ENCODE measurements at regions not wholly inside any gene's neighbourhood (a gene's known extent, or its start where the extent isn't known, plus 50 kb on each side); places are given as distances from the start of the nearest gene placed in this dataset.

DNA sequence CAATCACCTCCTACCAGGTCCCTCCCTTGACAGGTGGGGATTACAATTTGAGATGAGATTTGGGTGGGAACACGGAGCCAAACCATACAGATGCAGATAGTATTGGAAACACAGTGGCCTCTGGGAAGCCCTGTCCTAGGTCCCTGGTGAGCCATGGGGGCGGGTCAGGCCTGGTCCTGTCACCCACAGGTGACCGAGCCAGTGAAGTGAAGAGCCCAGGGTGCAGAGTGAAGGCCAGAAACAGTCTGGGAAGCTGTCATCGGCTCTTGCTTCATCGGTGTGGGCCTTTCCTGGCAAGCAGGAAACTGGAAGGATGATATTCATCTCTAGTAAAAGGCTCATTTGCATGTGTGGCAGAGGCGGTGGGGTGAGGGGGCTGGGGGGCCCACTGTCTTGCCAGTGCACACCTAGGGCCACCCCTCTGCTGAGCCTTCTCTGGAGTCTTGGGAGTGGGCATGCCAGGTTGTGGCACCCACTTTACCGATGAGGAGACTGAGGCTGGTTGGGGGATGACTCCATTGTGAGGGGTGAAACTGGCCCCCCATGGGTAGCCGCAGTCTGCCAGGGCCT lies 290.6 kb downstream of the NDUFA10 start:
- TF ChIP-seq STAT1 (IDR thresholded peaks at IDR 0.05; ENCODE audit: unreplicated experiment) (no peak), ZNF114 (CRISPR knock-in tag; IDR thresholded peaks at IDR 0.05) (no peak), EZH2 (IDR thresholded peaks at IDR 0.05; ENCODE audit: low read depth, unreplicated experiment) (no peak), CREB1 (CRISPR knock-in tag; IDR thresholded peaks at IDR 0.05; ENCODE audit: low read depth) (no peak), POLR2AphosphoS5 (IDR thresholded peaks at IDR 0.05; ENCODE audit: low read depth) (no peak)
- TF ChIP-seq, protein P1, sequence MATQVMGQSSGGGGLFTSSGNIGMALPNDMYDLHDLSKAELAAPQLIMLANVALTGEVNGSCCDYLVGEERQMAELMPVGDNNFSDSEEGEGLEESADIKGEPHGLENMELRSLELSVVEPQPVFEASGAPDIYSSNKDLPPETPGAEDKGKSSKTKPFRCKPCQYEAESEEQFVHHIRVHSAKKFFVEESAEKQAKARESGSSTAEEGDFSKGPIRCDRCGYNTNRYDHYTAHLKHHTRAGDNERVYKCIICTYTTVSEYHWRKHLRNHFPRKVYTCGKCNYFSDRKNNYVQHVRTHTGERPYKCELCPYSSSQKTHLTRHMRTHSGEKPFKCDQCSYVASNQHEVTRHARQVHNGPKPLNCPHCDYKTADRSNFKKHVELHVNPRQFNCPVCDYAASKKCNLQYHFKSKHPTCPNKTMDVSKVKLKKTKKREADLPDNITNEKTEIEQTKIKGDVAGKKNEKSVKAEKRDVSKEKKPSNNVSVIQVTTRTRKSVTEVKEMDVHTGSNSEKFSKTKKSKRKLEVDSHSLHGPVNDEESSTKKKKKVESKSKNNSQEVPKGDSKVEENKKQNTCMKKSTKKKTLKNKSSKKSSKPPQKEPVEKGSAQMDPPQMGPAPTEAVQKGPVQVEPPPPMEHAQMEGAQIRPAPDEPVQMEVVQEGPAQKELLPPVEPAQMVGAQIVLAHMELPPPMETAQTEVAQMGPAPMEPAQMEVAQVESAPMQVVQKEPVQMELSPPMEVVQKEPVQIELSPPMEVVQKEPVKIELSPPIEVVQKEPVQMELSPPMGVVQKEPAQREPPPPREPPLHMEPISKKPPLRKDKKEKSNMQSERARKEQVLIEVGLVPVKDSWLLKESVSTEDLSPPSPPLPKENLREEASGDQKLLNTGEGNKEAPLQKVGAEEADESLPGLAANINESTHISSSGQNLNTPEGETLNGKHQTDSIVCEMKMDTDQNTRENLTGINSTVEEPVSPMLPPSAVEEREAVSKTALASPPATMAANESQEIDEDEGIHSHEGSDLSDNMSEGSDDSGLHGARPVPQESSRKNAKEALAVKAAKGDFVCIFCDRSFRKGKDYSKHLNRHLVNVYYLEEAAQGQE (IDR thresholded peaks at IDR 0.05; ENCODE audit: unreplicated experiment) = no peak
- TF ChIP-seq, protein P2, sequence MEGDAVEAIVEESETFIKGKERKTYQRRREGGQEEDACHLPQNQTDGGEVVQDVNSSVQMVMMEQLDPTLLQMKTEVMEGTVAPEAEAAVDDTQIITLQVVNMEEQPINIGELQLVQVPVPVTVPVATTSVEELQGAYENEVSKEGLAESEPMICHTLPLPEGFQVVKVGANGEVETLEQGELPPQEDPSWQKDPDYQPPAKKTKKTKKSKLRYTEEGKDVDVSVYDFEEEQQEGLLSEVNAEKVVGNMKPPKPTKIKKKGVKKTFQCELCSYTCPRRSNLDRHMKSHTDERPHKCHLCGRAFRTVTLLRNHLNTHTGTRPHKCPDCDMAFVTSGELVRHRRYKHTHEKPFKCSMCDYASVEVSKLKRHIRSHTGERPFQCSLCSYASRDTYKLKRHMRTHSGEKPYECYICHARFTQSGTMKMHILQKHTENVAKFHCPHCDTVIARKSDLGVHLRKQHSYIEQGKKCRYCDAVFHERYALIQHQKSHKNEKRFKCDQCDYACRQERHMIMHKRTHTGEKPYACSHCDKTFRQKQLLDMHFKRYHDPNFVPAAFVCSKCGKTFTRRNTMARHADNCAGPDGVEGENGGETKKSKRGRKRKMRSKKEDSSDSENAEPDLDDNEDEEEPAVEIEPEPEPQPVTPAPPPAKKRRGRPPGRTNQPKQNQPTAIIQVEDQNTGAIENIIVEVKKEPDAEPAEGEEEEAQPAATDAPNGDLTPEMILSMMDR (conservative IDR thresholded peaks at IDR 0.05; ENCODE audit: low read depth in 2 of 2) = no peak
